ENCODE measurements at regions not wholly inside any gene's neighbourhood (a gene's known extent, or its start where the extent isn't known, plus 50 kb on each side); places are given as distances from the start of the nearest gene placed in this dataset.
A peak's percentile ranks its signal among the peaks of the same experiment; 100 is the strongest.

- ATAC-seq (no peak), DNase-seq (peak; percentile 49)
- Histone ChIP-seq H3K4me1 (peaks cover 10% of the 10 kb centered on the region), H3K27me3 (peaks cover 6% of the 10 kb centered on the region), H3K36me3 (no peaks in the 10 kb centered on the region), H3K9me3 (no peaks in the 10 kb centered on the region), H3K4me3 (no peak overlapping the region), H3K27ac (no peak overlapping the region)
- no peak for TF ChIP-seq CTCF (IDR thresholded peaks at IDR 0.05)
- intact Hi-C loops (cut with DNase I) = no loop called here
These were observed 85.0 kb upstream of the COL5A1 start for GRCh38 chr9:134556531-134557068.

- ATAC-seq = no peak
- H3K27ac ChIP-seq = no peak overlapping the region
- intact Hi-C loops (cut with DNase I) = no loop called here
- DNase-seq = peak; percentile 12
- no peaks in the 10 kb centered on the region for H3K9me3 ChIP-seq
- peaks cover 6% of the 10 kb centered on the region for H3K27me3 ChIP-seq
- no peak for TF ChIP-seq CTCF (IDR thresholded peaks at IDR 0.05)
- no peaks in the 10 kb centered on the region for H3K36me3 ChIP-seq
- H3K4me1 ChIP-seq = peaks cover 4% of the 10 kb centered on the region
- no peak overlapping the region for H3K4me3 ChIP-seq
These were observed 84.3 kb upstream of the COL5A1 start for GRCh38 chr9:134557331-134557730.

- H3K27ac ChIP-seq = no peak overlapping the region
- H3K36me3 ChIP-seq = no peaks in the 10 kb centered on the region
- peak; percentile 36 for DNase-seq
- no peaks in the 10 kb centered on the region for H3K9me3 ChIP-seq
- H3K4me3 ChIP-seq = no peak overlapping the region
- ATAC-seq = no peak
- H3K4me1 ChIP-seq = no peaks in the 10 kb centered on the region
- H3K27me3 ChIP-seq = peaks cover 6% of the 10 kb centered on the region
- no peak for TF ChIP-seq CTCF (IDR thresholded peaks at IDR 0.05)
- intact Hi-C loops (cut with DNase I) = no loop called here
These were observed 83.3 kb upstream of the COL5A1 start for GRCh38 chr9:134558124-134558905.

- Histone ChIP-seq H3K4me3 (no peak overlapping the region), H3K9me3 (no peaks in the 10 kb centered on the region), H3K27me3 (peaks cover 6% of the 10 kb centered on the region), H3K36me3 (no peaks in the 10 kb centered on the region), H3K27ac (no peak overlapping the region), H3K4me1 (no peaks in the 10 kb centered on the region)
- ATAC-seq = no peak
- TF ChIP-seq CTCF (IDR thresholded peaks at IDR 0.05) = no peak
- peak; percentile 8 for DNase-seq
- intact Hi-C loops (cut with DNase I) = no loop called here
These were observed 82.6 kb upstream of the COL5A1 start for GRCh38 chr9:134559013-134559412.

GRCh38 chr9:134560206-134560605 is 81.4 kb upstream of the COL5A1 start:
- DNase-seq (peak; percentile 35), ATAC-seq (no peak)
- H3K9me3 ChIP-seq = no peaks in the 10 kb centered on the region
- peaks cover 6% of the 10 kb centered on the region for H3K27me3 ChIP-seq
- no peaks in the 10 kb centered on the region for H3K4me1 ChIP-seq
- no peaks in the 10 kb centered on the region for H3K36me3 ChIP-seq
- intact Hi-C loops (cut with DNase I) = no loop called here
- TF ChIP-seq CTCF (IDR thresholded peaks at IDR 0.05) = no peak
- no peak overlapping the region for H3K27ac ChIP-seq
- H3K4me3 ChIP-seq = no peak overlapping the region
